Tibial nerve (tissue), 4 donors: ENCODE measurements at regions not wholly inside any gene's neighbourhood (a gene's known extent, or its start where the extent isn't known, plus 50 kb on each side); places are given as distances from the start of the nearest gene placed in this dataset.

Experiments used
- DNase-seq, 2 donors: peaks; one replicate each; pipeline ENCODE4 v3.0.0-alpha.2; 2019; ENCODE audit warnings: low spot score in 2 of 2
- H3K27ac ChIP-seq, 4 donors: fragments of 200-600 bp; sonication (generic) in 3 of 4; one replicate each; pipeline ENCODE4 v1.5.1; 2017 to 2019; ENCODE audit warnings: mild to moderate bottlenecking in 1 of 4
- H3K27me3 ChIP-seq, 2 donors: fragments of 200-600 bp; sonication (generic) in 1 of 2; one replicate each; pipeline versions ENCODE4 v1.5.1 to v1.6.0; 2017 to 2019
- H3K36me3 ChIP-seq, 3 donors: fragments of 200-600 bp; sonication (generic); one replicate each; pipeline ENCODE4 v1.5.1; 2018 to 2019
- H3K4me1 ChIP-seq, 4 donors: fragments of 200-600 bp; sonication (generic) in 3 of 4; one replicate each; pipeline ENCODE4 v1.5.1; 2017 to 2019
- H3K4me3 ChIP-seq, 4 donors: fragments of 200-600 bp; sonication (generic) in 3 of 4; one replicate each; pipeline ENCODE4 v1.5.1; 2017 to 2019; ENCODE audit warnings: mild to moderate bottlenecking in 1 of 4, moderate library complexity in 1 of 4
- H3K9me3 ChIP-seq, 4 donors: fragments of 200-600 bp; sonication (generic) in 3 of 4; one replicate each; pipeline ENCODE4 v1.5.1; 2017 to 2019
- CTCF ChIP-seq, 5 experiments: fragments of 200-600 bp in 3 of 5; fragments of 450-650 bp in 2 of 5; sonication (generic) in 3 of 5; IDR thresholded peaks; one replicate each; pipeline ENCODE4 v1.5.1; 2016 to 2019; ENCODE audit warnings: antibody characterized with exemption in 5 of 5, mild to moderate bottlenecking in 3 of 5, moderate library complexity in 2 of 5
- EP300 ChIP-seq, 2 donors: sonication (generic); formaldehyde crosslinking; IDR thresholded peaks; one replicate each; pipeline ENCODE4 v1.6.1; 2017; ENCODE audit warnings: antibody characterized with exemption in 2 of 2, mild to moderate bottlenecking in 1 of 2
- POLR2A ChIP-seq, 2 donors: fragments of 450-650 bp; IDR thresholded peaks; one replicate each; pipeline ENCODE4 v1.6.1; 2017; ENCODE audit warnings: antibody characterized with exemption in 2 of 2, mild to moderate bottlenecking in 2 of 2, moderate library complexity in 2 of 2
- WGBS, 2 donors: methylation state at CpG; one replicate each; pipeline ENCODE4 v1.1.5; 2018; 5-methylcytosine and 5-hydroxymethylcytosine counted together

- H3K4me1 ChIP-seq = peaks cover 0 to 58% (median 26%) of the 10 kb centered on the region in 4 donors
These were observed 110.1 kb upstream of the PTPN1 start for GRCh38 chr20:50399917-50400704.

GRCh38 chr20:50400705-50401586 is 109.2 kb upstream of the PTPN1 start:
- Histone ChIP-seq H3K36me3 (no peaks in the 10 kb centered on the region), H3K27ac (peak overlapping the region in 2 of 4 donors; percentile 72 to 73), H3K27me3 (no peaks in the 10 kb centered on the region), H3K4me1 (peaks cover 0 to 50% (median 18%) of the 10 kb centered on the region in 4 donors), H3K4me3 (no peak overlapping the region), H3K9me3 (no peaks in the 10 kb centered on the region)
- DNase-seq = no peak
- TF ChIP-seq POLR2A (IDR thresholded peaks at IDR 0.05) = no peak
- TF ChIP-seq EP300 (IDR thresholded peaks at IDR 0.05) = no peak
- TF ChIP-seq CTCF (IDR thresholded peaks at IDR 0.05) = no peak
- WGBS, 2 donors = 83 to 92% methylated on average over 17 of the region's 17 CpGs

More at GRCh38 chr20:50399917-50400704, 110.1 kb upstream of the PTPN1 start:
- 63 to 70% methylated on average over 15 of the region's 15 CpGs for WGBS, 2 donors
- Histone ChIP-seq H3K36me3 (no peaks in the 10 kb centered on the region), H3K27ac (peak overlapping the region in 2 of 4 donors; percentile 73 to 78), H3K9me3 (no peaks in the 10 kb centered on the region), H3K27me3 (no peaks in the 10 kb centered on the region), H3K4me3 (no peak overlapping the region)
- no peak for DNase-seq
- TF ChIP-seq POLR2A (IDR thresholded peaks at IDR 0.05) (no peak), EP300 (IDR thresholded peaks at IDR 0.05) (no peak), CTCF (IDR thresholded peaks at IDR 0.05) (no peak)

- no peak for TF ChIP-seq EP300 (IDR thresholded peaks at IDR 0.05)
- no peak for TF ChIP-seq POLR2A (IDR thresholded peaks at IDR 0.05)
- TF ChIP-seq CTCF (IDR thresholded peaks at IDR 0.05) = no peak
- H3K9me3 ChIP-seq = no peaks in the 10 kb centered on the region
- DNase-seq = no peak
- H3K36me3 ChIP-seq = no peaks in the 10 kb centered on the region
- H3K4me1 ChIP-seq = peaks cover 0 to 46% (median 17%) of the 10 kb centered on the region in 4 donors
- peak overlapping the region in 1 of 4 donors; percentile 37 for H3K27ac ChIP-seq
- H3K4me3 ChIP-seq = no peak overlapping the region
- WGBS, 2 donors = 90 to 91% methylated on average over 9 of the region's 9 CpGs
- H3K27me3 ChIP-seq = no peaks in the 10 kb centered on the region
These were observed 108.4 kb upstream of the PTPN1 start for GRCh38 chr20:50401587-50402418.

GRCh38 chr20:50403565-50404418 is 106.4 kb upstream of the PTPN1 start:
- 64 to 67% methylated on average over 13 of the region's 13 CpGs for WGBS, 2 donors
- no peak for DNase-seq
- H3K4me1 ChIP-seq = peaks cover 0 to 38% (median 16%) of the 10 kb centered on the region in 4 donors
- no peak overlapping the region for H3K4me3 ChIP-seq
- H3K27me3 ChIP-seq = no peaks in the 10 kb centered on the region
- H3K36me3 ChIP-seq = no peaks in the 10 kb centered on the region
- TF ChIP-seq EP300 (IDR thresholded peaks at IDR 0.05) = no peak
- no peak for TF ChIP-seq POLR2A (IDR thresholded peaks at IDR 0.05)
- TF ChIP-seq CTCF (IDR thresholded peaks at IDR 0.05) = no peak
- H3K9me3 ChIP-seq = no peaks in the 10 kb centered on the region
- peak overlapping the region in 1 of 4 donors; percentile 59 for H3K27ac ChIP-seq
